ENCODE measurements at regions not wholly inside any gene's neighbourhood (a gene's known extent, or its start where the extent isn't known, plus 50 kb on each side); places are given as distances from the start of the nearest gene placed in this dataset.

DNA sequence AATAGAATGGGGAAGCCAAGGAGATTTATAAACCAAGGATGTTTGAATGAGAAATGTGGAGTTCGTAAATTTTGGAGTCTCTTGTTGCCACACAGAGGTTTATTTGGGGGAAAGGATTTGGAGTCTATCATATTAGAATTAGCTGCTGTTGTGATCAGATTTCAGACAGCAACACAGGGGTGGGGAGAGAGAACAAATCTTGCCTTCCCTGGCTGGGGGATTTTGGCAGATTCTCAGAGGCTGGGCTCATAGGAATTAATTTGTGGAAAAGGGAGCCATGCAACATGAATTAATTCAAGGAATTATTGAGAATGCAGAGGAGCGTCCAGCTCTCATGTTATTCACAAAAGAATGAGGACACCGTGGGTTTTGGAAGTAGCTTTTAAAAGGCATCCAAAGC, 73.9 kb upstream of the PRMT8 start:
- TF ChIP-seq, protein P1, sequence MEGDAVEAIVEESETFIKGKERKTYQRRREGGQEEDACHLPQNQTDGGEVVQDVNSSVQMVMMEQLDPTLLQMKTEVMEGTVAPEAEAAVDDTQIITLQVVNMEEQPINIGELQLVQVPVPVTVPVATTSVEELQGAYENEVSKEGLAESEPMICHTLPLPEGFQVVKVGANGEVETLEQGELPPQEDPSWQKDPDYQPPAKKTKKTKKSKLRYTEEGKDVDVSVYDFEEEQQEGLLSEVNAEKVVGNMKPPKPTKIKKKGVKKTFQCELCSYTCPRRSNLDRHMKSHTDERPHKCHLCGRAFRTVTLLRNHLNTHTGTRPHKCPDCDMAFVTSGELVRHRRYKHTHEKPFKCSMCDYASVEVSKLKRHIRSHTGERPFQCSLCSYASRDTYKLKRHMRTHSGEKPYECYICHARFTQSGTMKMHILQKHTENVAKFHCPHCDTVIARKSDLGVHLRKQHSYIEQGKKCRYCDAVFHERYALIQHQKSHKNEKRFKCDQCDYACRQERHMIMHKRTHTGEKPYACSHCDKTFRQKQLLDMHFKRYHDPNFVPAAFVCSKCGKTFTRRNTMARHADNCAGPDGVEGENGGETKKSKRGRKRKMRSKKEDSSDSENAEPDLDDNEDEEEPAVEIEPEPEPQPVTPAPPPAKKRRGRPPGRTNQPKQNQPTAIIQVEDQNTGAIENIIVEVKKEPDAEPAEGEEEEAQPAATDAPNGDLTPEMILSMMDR (IDR thresholded peaks at IDR 0.05; ENCODE audit: extremely low read depth in 1 of 2, insufficient read depth in 1 of 2, low read depth in 1 of 2, low read length in 2 of 2), result no peak
- TF ChIP-seq, protein P2, sequence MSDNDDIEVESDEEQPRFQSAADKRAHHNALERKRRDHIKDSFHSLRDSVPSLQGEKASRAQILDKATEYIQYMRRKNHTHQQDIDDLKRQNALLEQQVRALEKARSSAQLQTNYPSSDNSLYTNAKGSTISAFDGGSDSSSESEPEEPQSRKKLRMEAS (IDR thresholded peaks at IDR 0.05; ENCODE audit: insufficient read depth, insufficient read length), result no peak
- TF ChIP-seq POLR2A (IDR thresholded peaks at IDR 0.05; ENCODE audit: low read depth, low read length) (no peak), POLR2AphosphoS5 (IDR thresholded peaks at IDR 0.05; ENCODE audit: insufficient read depth, low read depth, low read length) (no peak)
